Osteoblast (primary cell): ENCODE measurements at regions not wholly inside any gene's neighbourhood (a gene's known extent, or its start where the extent isn't known, plus 50 kb on each side); places are given as distances from the start of the nearest gene placed in this dataset.

ENCODE experiments used
- DNase-seq: peaks from one replicate; pipeline ENCODE4 v3.0.0; 2011; ENCODE audit warnings: low spot score, mixed read lengths; ENCODE audit not compliant: insufficient read length; ENCODE audit errors: missing footprints
- H2AFZ ChIP-seq: 2 replicates; pipeline ENCODE4 v1.6.0; 2011; ENCODE audit warnings: mild to moderate bottlenecking, low read length
- H3K27ac ChIP-seq: 2 replicates; pipeline ENCODE4 v1.5.1; 2011; ENCODE audit warnings: mild to moderate bottlenecking, low read depth, low read length, moderate library complexity
- H3K27me3 ChIP-seq: 2 replicates; pipeline ENCODE4 v1.6.0; 2012; ENCODE audit warnings: mild to moderate bottlenecking, control low read depth, inconsistent platforms, low read length, moderate library complexity; ENCODE audit not compliant: insufficient read depth
- H3K36me3 ChIP-seq: 2 replicates; pipeline ENCODE4 v1.5.1; 2011; ENCODE audit warnings: mild to moderate bottlenecking, low read length, control low read depth, moderate library complexity; ENCODE audit not compliant: insufficient read depth
- H3K4me1 ChIP-seq: 2 replicates; pipeline ENCODE4 v1.5.1; 2011; ENCODE audit warnings: mild to moderate bottlenecking, low read length, control low read depth, moderate library complexity; ENCODE audit not compliant: insufficient read depth
- H3K4me2 ChIP-seq: 2 replicates; pipeline ENCODE4 v1.6.0; 2011; ENCODE audit warnings: mild to moderate bottlenecking, low read length; ENCODE audit not compliant: insufficient read depth
- H3K4me3 ChIP-seq: fragments of 200-600 bp; sonication (generic); 3 replicates; pipeline ENCODE4 v1.5.1; 2012; ENCODE audit warnings: mild to moderate bottlenecking, low read length, inconsistent platforms; ENCODE audit not compliant: insufficient read depth
- H3K79me2 ChIP-seq: 2 replicates; pipeline ENCODE4 v1.6.0; 2012; ENCODE audit warnings: mild to moderate bottlenecking, low read length, control low read depth, inconsistent platforms; ENCODE audit not compliant: insufficient read depth
- H3K9me3 ChIP-seq: 2 replicates; pipeline ENCODE4 v1.5.1; 2011; ENCODE audit warnings: low read depth, low read length, control low read depth
- H4K20me1 ChIP-seq: 2 replicates; pipeline ENCODE4 v1.6.0; 2012; ENCODE audit warnings: mild to moderate bottlenecking, low read length, control low read depth; ENCODE audit not compliant: insufficient read depth
- TF ChIP-seq, protein P1 (sequence below): IDR thresholded peaks from 2 replicates; pipeline ENCODE4 v1.5.1; 2011; ENCODE audit warnings: mild to moderate bottlenecking, low read depth, low read length, moderate library complexity; ENCODE audit errors: extremely low read depth

DNA sequence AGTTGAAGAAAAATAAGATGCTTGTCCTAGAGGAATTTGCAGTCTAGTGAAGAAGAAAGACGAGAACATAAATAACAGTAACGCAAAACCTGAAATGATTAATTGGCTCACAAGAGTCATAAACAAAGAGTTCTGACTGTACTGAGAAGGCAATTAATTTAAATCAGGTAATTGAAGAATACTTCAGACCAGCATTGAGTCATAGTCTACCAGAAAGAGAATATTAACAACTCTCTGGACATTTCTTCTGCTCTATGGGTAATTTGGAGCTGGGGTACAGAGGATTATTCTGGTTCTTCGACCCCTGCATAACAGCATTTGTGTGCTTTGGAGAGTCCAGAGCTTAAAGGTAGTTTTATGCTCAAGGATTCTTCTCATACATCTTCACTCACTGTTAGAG is 390.3 kb upstream of the DCN start:
- H3K4me3 ChIP-seq: no peak overlapping the region
- H2AFZ ChIP-seq: no peak overlapping the region
- TF ChIP-seq, protein P1, sequence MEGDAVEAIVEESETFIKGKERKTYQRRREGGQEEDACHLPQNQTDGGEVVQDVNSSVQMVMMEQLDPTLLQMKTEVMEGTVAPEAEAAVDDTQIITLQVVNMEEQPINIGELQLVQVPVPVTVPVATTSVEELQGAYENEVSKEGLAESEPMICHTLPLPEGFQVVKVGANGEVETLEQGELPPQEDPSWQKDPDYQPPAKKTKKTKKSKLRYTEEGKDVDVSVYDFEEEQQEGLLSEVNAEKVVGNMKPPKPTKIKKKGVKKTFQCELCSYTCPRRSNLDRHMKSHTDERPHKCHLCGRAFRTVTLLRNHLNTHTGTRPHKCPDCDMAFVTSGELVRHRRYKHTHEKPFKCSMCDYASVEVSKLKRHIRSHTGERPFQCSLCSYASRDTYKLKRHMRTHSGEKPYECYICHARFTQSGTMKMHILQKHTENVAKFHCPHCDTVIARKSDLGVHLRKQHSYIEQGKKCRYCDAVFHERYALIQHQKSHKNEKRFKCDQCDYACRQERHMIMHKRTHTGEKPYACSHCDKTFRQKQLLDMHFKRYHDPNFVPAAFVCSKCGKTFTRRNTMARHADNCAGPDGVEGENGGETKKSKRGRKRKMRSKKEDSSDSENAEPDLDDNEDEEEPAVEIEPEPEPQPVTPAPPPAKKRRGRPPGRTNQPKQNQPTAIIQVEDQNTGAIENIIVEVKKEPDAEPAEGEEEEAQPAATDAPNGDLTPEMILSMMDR: no peak
- H3K4me1 ChIP-seq: no peaks in the 10 kb centered on the region
- no peak overlapping the region for H3K4me2 ChIP-seq
- peak; percentile 29 for DNase-seq
- H3K27me3 ChIP-seq: no peaks in the 10 kb centered on the region
- no peaks in the 10 kb centered on the region for H3K9me3 ChIP-seq
- no peaks in the 10 kb centered on the region for H3K79me2 ChIP-seq
- H3K36me3 ChIP-seq: no peaks in the 10 kb centered on the region
- no peaks in the 10 kb centered on the region for H4K20me1 ChIP-seq
- no peak overlapping the region for H3K27ac ChIP-seq

DNA sequence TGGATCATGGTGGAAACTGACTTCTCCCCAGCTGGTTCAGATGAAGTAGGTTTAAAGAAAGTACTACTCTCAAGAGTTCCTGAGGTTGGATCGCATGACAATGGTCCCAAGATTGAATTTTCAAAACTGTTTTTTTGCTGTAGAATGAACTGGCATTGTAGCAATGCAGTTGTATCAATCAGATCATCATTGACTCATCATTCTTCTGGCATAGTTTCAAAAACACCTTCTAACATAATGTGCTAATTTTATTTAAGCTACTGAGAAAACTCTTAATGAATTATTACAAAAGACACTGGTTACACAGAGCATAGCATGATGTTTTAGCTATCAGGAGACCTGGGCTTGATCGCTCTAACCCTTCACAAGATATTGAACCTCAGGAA is 384.5 kb upstream of the DCN start:
- Histone ChIP-seq H3K27ac (no peak overlapping the region), H3K4me1 (peaks cover 8% of the 10 kb centered on the region), H3K79me2 (no peaks in the 10 kb centered on the region), H2AFZ (no peak overlapping the region), H4K20me1 (no peaks in the 10 kb centered on the region), H3K27me3 (no peaks in the 10 kb centered on the region), H3K4me2 (no peak overlapping the region), H3K4me3 (no peak overlapping the region), H3K36me3 (no peaks in the 10 kb centered on the region), H3K9me3 (no peaks in the 10 kb centered on the region)
- DNase-seq: no peak
- TF ChIP-seq, protein P1: no peak

DNA sequence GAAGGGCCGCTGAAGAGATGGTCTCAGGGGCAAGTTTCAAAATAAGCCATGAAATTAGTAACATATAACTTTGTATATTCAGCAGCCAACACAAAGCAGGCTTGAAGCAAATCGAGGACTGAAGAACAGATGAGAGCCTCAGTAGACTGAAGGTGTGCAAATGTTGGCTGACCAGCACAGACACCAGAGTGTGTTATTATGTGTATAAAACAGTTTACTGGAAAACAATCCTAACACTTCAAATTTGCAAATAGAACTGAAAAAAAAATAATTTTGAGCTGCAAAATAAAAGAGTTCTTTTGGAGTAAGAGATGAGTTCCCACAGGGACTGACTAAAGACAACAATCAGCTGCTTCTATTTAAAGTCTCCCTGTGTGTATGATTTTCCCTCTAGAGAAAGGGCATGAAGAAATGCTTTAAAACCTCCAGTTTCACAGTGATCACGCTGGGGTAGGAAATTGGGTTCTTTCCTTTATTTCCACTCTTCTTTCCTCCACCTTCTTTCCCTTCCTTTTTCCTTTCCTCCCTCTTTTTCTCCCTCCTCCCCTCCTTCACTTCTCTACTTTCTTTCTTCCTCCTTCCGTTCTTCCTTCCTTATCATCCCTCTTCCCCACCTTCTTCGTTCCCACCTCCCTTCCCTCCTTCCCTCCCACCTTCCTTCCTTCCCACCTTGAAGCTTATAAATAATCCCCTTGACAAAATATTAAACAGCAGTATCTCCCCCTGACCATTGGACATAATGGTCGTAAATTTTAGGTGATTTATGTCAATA is 383.9 kb upstream of the DCN start:
- Histone ChIP-seq H3K36me3 (no peaks in the 10 kb centered on the region), H4K20me1 (no peaks in the 10 kb centered on the region), H3K4me3 (no peak overlapping the region), H3K9me3 (no peaks in the 10 kb centered on the region), H3K27ac (no peak overlapping the region), H3K4me1 (peaks cover 9% of the 10 kb centered on the region), H3K4me2 (no peak overlapping the region), H2AFZ (no peak overlapping the region), H3K79me2 (no peaks in the 10 kb centered on the region), H3K27me3 (no peaks in the 10 kb centered on the region)
- TF ChIP-seq, protein P1: no peak
- peak; percentile 26 for DNase-seq

DNA sequence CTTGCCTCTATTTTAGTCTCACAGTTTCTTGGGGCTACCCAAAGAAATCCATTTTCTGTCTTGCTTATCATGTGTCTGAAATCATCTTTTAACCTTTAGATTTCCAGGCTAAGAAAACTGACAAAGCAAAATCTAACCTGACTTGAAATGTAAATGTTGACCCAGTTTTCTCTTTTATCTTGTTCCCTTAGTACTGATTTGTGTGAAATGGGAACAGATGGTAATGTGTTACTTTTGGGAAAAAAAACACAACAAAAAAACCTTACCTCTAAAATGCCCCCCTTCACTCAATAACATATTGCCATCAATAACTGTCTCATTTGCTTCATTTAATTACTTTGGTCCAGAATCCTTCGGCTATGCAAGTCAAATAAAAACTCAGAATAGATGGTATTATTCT is 383.2 kb upstream of the DCN start:
- TF ChIP-seq, protein P1: no peak

More for the DNA sequence above, 383.2 kb upstream of the DCN start:
- no peak overlapping the region for H2AFZ ChIP-seq
- no peaks in the 10 kb centered on the region for H3K9me3 ChIP-seq
- no peak overlapping the region for H3K4me2 ChIP-seq
- no peaks in the 10 kb centered on the region for H3K79me2 ChIP-seq
- no peaks in the 10 kb centered on the region for H3K27me3 ChIP-seq
- H3K4me3 ChIP-seq: no peak overlapping the region
- no peak overlapping the region for H3K27ac ChIP-seq
- peaks cover 9% of the 10 kb centered on the region for H3K4me1 ChIP-seq
- DNase-seq: no peak
- no peaks in the 10 kb centered on the region for H4K20me1 ChIP-seq
- H3K36me3 ChIP-seq: no peaks in the 10 kb centered on the region
